ENCODE measurements at regions not wholly inside any gene's neighbourhood (a gene's known extent, or its start where the extent isn't known, plus 50 kb on each side); places are given as distances from the start of the nearest gene placed in this dataset.
A peak's percentile ranks its signal among the peaks of the same experiment; 100 is the strongest.

DNA sequence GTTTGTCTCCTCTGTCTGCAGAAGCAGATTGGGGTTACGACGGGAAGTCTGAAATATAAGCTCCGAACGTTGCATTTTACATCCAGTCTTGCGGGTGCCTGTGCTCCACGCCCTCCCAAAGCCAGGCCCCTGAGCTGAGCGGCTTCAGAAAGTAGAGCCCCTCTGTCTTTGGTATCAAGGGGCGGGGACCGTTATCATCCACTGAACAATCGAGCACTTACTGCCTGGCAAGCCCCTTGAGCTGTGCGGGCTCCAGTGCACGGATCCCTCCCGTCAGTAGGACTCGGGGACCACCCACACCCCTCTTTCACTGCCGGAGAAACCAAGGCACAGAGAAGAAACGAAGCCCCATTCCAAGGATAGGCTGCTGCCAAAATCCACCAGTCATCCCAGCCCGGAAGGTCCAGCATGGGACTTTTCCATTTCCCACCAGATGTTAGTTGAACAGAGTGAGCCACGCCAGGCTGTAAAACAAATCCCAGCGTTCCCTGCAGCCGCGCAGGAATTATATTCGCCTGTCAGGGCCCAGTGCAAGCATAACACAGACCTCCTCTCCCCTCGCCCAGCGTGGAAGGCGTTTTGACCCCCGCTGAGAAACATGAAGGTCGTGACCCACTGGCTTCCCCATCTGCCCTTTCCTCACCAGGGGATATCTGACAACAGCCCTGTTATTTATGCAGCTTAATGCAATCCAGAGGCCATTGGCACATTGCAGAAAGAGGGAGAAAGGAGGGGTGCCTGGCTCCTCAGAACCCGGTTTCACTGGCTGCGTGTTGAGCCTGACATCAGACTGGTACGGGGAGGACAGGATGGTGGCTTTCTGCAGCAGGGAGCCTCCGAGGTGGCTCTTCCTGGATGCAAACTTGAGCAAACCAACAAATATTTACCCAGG lies 212.2 kb upstream of the FOXF1 start:
- DNase-seq = peak in 1 of 2 donors; percentile 22
- no peak for ATAC-seq
- intact Hi-C loops (cut with DNase I, micrococcal nuclease) = no loop called here

DNA sequence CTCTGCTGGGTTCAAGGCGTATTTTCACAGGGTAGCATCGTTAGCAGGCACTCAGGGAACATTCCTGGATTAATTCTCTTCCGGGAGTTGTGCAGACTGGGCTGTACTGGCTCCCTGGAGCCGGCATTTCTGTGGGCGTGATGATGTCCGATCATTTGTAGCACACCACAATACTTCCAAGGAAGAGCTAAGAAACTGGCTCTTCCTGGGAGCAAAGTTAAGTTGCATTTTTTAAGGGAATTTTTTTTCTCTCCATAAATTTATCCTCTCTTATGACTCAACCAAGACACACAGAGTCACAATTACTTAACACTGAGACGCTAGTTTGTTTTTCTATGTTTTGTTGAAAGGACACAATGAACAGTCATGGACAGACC lies 211.6 kb upstream of the FOXF1 start:
- DNase-seq = no peak

DNA sequence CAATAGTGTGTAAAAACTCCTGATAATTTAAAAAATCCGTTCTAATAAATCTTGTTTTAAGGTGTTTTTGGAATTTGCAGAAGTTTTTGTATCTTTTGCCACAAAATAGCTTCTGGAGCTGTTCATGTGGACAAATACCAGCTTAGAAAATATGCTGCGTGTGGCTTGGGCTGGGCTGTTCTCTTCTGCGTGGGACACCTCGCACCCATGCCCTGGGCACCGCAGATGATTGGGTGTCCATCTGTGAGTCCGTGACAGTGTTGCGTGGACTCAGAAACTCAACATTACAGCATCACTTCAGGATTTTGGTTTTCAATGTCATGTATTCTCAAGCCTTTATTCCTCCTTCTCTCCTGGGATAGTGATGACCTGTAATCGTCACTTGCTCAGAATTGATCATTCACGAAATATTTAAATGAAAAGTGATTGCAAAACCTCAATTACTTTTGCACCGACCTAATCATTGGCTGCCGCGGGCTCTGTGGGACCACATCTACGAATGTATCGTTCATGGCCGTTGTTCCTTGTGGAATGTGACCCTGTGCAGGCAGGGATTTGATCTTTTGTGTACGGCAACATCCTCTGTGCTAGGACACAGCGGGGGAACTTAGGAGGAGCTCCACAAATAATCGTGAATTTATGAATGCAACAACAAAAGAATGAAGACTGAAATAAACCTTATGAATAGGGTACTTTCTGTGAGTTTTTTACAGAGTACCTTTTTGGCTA lies 210.3 kb upstream of the FOXF1 start:
- intact Hi-C loops (cut with DNase I, micrococcal nuclease) = no loop called here
- ATAC-seq = no peak
- no peak for DNase-seq

More for the DNA sequence above, 211.6 kb upstream of the FOXF1 start:
- intact Hi-C loops (cut with DNase I, micrococcal nuclease) = no loop called here
- no peak for ATAC-seq

DNA sequence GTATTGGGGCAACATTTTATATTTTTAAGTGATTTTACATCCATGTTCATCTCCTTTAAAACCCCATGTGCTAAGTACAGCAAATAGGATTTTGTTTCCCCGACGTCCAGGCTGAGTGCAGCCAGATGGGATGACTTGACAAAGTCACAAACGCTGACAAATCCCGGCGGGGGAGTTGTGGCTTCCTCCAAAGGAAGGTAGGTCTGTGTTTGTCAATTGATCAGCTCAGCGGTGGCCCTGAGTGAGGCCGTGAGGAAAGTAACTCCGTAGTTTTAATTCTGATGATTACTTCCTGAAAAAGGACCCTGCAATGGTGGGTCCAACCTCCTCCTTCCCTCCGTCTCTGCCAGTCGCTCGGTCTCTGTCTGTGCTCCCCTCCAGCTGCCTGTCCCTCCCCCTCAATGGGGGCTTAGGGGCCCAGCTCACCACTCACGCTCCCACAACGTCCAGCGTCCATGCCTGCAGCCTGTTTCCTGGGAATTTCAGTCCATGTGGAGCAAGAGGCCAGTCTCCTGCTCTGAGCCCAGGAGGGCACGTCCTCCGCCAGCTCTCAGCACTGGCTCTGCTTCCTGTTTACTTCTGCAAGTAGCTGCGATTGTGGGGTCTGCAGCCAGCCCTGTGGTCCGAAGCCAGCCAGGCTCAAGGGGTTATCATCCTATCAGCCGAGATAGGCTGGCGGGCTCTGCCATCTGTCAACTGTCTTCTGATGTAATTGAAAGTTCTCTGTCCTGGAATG lies 209.4 kb upstream of the FOXF1 start:
- intact Hi-C loops (cut with DNase I, micrococcal nuclease) = no loop called here
- DNase-seq (no peak), ATAC-seq (no peak)

DNA sequence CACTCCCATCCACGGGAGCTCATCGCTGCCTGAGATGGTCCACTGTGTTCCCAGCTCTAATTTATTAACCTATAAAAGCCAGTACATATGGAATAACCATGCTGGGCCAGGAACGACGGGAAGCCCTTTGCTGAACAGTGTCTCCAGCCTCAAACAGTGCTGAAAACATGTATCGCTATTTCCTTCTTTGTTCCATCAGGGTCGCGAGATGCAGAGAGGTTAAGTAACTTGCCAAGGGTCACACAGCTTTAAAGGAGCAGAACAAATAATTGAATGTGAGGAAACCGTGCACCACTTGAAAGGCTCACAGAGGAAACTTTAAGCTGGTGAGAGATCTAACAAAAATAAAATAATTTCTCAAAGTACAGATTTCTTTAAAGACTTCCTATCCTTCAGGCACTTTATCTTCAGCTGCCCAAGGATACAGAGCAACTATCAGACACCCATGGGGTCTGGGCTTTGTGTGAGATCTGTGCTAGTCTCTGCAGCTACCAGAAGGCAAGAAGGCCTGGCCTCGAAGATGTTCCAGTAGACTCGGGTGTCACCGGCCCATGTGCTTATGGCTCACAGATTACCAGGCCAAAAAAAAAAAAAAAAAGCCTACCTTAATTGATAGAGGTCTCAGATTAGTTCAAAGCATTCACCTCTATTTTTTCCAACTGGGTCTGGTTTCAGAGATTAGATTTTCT lies 207.8 kb upstream of the FOXF1 start:
- no peak for DNase-seq
- no peak for ATAC-seq
- intact Hi-C loops (cut with DNase I, micrococcal nuclease) = no loop called here

DNA sequence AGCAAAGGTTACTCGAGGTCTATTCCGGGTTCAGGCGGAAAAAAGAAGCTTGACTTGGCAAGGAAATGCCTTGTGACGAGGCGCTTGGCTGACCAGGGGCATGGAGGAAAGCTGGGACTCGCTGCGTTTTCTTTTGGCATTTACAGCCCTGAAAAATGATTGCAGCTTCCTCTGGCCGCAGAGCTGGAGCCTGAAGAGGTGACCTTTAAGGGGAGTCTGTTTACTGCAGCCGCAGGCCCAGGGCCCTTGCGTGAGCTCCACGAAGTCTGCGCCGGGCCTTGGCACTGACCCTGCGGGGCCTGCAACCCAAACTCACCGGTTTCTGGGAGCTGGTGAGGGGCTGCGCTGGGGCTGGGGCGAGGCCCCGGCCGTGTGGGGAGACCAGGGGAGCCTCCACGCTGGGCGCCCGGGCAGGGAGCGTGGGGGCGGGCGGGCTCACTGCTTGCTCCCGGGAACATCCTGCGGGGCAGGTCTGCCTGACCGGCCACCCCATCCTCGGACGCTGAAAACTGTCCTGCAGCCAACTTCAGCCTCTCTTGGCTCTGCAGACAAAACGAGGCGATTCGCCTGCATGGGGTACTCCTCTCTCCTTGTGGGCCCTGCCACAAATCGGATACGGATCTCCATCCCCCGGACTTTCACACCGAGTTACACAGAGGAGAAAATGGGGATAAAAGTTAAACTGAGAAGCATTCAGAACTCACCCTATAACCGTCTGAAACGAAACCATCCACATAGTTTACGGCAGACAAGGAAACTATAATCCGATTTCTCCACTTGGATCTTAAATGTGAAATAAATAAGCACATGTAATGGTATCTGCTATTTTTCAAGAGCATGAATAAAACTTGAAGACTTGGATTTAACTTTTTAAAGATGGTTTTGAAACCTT lies 206.3 kb upstream of the FOXF1 start:
- DNase-seq (peak; percentile 40 to 49), ATAC-seq (no peak)
- intact Hi-C loops (cut with DNase I, micrococcal nuclease) = no loop called here

DNA sequence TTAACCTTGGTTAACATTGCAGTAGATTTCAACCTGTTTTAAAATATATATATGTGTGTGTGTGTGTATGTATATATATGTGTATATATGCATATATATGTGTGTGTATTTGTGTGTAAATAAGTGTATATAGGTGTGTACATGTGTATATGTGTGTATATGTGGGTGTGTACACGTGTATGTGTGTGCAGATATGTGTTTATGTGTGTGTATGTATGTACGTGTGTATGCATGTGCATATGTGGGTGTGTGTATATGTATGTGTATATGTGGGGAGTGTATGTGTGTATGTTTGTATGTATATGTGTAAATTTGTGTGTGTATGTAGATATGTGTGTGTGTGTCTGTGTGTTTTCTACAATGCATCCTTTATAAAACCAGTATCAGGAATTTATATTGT lies 205.5 kb upstream of the FOXF1 start:
- no peak for ATAC-seq
- DNase-seq = no peak
- intact Hi-C loops (cut with DNase I, micrococcal nuclease) = no loop called here

DNA sequence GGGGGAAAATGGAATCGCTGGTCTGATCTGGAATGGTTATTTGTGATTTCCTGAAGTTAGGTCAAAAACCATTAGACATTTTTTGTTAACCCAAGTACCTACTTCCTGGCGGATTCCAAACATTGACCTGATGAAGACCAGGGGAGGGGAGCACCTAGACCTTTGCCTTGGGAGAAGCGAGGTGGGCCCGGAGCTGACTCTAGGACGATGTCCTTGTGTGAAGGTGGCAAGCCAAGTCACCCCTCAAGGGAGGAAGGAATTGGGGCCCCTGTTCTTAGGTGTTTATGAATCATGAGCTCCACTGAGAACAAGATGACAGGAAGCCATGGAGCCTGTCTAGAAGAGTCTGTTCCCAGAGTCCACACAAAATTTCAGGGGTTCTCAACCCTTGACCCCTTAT lies 204.9 kb upstream of the FOXF1 start:
- DNase-seq (no peak), ATAC-seq (no peak)
- intact Hi-C loops (cut with DNase I, micrococcal nuclease) = no loop called here

DNA sequence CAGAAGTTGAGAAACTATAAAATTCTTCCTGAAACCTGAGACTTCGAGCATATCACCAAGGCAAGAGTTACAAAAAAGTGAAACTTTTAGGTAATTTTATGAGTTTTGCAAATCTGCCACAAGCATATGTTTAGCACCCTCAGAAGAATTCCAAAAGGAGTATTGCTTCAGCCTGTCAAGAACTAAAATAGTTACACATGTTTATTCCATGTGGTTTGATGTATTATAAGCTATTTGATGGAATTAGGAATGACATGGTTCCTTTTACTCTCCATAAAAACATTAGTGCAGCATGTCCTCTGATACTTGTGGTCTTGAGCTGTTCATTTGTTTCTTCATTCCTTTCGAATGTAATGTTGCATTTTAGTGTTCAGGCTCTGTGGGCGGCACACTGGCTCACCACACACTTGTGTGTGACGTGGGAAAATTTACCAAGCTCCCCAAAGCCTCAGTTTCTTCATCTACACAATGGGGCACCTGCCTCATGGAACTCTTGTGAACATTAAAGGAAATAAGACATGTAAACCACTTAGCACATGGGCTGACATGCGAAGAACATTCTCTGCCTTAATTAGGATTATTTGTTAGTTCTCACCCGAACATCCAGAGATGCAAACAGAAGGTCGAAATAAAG lies 204.2 kb upstream of the FOXF1 start:
- ATAC-seq (no peak), DNase-seq (no peak)
- intact Hi-C loops (cut with DNase I, micrococcal nuclease) = no loop called here

DNA sequence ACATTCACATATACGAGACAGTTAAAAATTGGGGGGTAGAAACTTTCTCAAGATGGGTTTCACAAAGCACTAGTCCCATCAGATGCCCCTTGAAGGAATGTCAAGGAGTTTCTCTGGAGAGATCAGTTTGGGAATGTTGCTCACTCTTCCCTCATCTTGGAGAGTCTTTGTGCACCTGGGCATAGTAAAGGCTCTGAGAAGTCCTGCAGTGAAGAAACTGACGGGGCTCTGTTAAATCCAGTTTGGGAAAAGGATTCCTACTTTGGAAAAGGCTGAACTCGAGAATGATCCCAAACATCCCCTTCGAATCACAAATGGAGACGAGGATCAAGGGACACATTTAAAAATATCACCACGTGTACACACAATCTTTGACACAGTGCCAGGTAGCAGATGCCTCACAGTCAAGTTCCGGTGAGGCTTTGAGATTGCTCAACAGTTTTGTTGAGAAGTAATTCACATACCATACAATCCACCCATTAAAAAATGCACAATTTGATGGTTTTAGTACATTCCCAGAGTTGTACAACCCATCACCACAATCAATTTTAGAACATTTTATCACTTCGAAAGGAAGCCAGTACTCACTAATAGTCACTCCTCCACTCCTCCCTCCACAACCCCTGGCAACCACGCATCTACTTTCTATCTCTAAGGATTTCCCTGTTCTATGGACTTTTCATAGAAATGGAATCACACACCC lies 203.4 kb upstream of the FOXF1 start:
- ATAC-seq = no peak
- intact Hi-C loops (cut with DNase I, micrococcal nuclease) = no loop called here
- no peak for DNase-seq

DNA sequence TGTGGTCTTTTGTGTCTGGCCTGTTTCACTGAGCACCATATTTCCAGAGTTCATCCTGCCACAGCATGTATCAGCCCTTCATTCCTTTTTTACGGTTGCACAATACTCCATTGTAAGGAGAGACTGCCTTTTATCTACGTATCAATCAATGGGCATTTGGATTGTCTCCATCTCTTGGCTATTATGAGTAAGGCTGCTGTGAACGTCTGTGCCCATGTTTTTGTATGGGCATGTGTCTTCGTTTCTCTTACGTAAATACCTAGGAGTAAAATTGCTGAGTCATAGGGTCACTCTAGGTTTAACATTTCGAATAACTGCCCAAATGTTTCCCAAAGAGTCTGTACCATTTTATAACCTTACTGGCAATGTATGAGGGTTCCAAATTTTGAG lies 202.8 kb upstream of the FOXF1 start:
- intact Hi-C loops (cut with DNase I, micrococcal nuclease) = no loop called here
- DNase-seq (no peak), ATAC-seq (no peak)

DNA sequence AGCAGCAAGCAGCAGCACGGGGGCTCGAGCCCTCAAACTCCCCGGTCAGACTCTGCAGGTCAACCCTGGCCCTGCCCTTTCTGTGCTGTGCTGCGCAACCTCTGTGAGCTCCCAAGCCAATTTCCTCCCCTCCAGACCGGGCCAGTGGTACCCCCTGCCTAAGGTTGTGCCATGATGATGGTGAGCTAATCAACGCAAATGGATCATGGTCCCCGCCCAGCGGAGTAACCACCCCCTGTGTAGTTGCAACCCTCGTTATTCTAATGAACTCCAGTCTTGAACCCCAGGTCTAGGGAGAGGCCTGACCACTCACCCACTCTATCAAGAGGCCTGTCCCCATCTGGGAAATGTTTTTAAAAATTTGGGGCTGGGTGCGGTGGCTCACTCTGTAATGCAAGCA lies 201.8 kb upstream of the FOXF1 start:
- ATAC-seq = no peak
- DNase-seq = no peak
- intact Hi-C loops (cut with DNase I, micrococcal nuclease) = no loop called here

DNA sequence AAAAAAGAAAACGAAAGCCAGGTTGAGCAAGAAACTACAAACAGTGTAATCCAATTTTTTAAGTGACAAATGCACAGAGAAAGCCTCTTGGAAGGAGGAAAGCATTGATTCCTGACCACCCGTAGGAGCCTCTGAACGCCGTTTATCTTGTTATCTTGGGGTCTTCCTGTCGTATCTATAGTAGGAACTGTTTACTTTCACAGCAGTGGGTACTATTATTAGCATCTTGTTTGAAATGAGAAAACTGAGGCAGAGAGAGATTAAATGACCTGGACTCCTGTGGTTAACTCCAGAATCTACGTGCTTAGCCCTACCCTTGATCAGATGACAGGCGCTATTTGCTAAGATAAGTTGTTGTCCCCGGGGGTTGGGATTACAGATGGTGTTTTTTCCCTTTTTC lies 196.7 kb upstream of the FOXF1 start:
- intact Hi-C loops (cut with DNase I, micrococcal nuclease) = no loop called here
- no peak for DNase-seq
- ATAC-seq = no peak

DNA sequence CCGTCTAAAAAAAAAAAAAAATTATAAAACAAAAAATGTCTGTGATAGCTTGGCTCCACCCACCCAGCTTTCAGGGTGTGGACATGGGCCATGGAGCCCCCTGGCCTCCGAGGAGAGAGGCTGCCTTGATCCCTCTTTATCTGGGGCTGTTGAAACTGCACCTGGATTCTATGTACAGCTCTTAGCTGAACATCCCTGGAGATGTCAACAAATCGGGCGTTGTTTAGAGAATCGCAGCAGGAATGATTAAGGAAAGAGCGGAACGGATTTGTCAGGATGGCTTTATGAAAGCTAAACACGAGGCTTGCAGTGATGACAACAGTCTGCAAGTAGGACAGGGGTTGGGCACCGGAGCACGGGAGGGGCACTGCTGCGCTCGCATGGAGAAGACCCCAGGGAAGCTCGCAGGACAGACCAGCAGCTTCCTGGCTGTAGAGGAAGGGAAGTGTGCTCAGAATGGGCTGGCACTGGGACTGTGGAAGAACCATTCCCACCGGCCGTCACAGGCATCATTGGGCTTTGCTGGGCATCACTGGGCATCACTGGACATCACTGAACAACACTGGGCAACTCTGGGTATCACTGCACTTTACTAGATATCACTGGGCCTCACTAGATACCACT lies 195.8 kb upstream of the FOXF1 start:
- ATAC-seq = no peak
- no peak for DNase-seq
- intact Hi-C loops (cut with DNase I, micrococcal nuclease) = no loop called here

DNA sequence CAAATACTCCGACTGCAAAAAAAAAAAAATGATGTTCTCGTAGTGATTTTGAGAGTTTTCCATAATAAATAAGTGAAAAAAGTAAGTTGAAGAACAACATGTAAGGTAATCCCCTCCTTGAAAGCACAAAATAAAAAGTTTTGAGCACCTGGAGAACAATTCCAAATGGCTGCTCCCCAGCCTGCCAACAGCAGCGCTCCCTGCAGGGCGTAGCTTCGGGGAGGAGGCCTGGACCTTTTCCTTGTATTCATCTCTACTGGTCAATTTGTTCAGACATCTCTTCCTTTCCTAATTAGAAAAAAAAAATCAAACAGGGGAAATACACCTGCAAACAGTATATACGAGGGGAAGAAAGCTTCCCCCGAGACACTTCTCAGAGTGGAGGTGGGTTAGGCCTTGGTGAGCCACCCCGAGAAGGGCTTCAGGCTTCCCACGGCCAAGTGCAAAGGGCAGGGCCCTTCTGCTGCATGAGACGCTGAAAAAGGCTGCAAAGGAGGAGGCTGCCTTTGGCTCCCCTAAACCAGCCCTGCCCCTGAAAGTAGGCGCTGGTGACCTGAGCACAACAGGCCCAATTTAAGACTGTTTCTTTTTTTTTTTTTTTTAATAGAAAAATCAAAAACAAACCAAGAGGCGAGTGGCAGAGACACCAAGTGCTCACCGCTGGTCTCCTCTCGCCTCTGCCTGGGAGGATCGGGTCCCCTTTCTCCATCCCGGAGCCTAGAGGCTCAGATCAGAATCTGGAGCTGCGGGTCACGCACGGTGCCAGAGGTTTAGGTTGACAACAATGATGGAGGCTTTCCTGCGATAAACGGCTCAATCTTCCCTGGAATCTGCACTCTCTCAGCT lies 193.1 kb upstream of the FOXF1 start:
- intact Hi-C loops (cut with DNase I, micrococcal nuclease) = no loop called here
- DNase-seq (no peak), ATAC-seq (no peak)
